ENCODE measurements at regions not wholly inside any gene's neighbourhood (a gene's known extent, or its start where the extent isn't known, plus 50 kb on each side); places are given as distances from the start of the nearest gene placed in this dataset.

DNA sequence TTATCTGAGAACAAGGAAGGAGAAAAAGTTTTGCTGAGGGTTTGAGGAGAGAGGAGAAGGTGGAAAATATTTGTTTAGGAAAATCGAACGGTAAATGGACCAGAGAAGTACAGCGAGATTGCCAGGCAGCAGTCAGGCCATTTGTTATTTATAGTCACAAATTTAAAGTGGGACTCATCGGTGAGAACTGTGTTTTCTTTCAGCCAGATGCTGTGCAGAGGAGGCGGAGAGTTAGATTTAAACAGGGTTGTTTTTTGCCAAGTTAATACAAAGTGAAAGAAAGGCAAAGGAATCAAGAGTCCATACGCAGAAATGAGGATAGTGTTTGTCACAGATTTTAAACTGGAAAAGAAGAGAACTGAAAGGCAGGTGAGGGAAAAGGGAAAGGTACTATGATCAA is 200.6 kb upstream of the CNOT2 start:
- WGBS, 5 donors: 71 to 88% (median 82%) methylated on average over 6 of the region's 6 CpGs
- no peaks in the 10 kb centered on the region for H3K36me3 ChIP-seq
- intact Hi-C loops (cut with DNase I; ENCODE audit: low total_unique reads): no loop called here
- TF ChIP-seq, protein P1, sequence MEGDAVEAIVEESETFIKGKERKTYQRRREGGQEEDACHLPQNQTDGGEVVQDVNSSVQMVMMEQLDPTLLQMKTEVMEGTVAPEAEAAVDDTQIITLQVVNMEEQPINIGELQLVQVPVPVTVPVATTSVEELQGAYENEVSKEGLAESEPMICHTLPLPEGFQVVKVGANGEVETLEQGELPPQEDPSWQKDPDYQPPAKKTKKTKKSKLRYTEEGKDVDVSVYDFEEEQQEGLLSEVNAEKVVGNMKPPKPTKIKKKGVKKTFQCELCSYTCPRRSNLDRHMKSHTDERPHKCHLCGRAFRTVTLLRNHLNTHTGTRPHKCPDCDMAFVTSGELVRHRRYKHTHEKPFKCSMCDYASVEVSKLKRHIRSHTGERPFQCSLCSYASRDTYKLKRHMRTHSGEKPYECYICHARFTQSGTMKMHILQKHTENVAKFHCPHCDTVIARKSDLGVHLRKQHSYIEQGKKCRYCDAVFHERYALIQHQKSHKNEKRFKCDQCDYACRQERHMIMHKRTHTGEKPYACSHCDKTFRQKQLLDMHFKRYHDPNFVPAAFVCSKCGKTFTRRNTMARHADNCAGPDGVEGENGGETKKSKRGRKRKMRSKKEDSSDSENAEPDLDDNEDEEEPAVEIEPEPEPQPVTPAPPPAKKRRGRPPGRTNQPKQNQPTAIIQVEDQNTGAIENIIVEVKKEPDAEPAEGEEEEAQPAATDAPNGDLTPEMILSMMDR (IDR thresholded peaks at IDR 0.05 in 8 of 11, conservative IDR thresholded peaks at IDR 0.05 in 3 of 11): no peak
- TF ChIP-seq POLR2AphosphoS5 (IDR thresholded peaks at IDR 0.05) (no peak), POLR2A (IDR thresholded peaks at IDR 0.05) (no peak)
- H3K4me3 ChIP-seq: no peak overlapping the region
- H3K27me3 ChIP-seq (replicated peaks in 1 of 7): no peaks in the 10 kb centered on the region
- DNase-seq: no peak
- H3K27ac ChIP-seq: no peak overlapping the region
- H3K4me1 ChIP-seq: no peaks in the 10 kb centered on the region
- H3K9me3 ChIP-seq: no peaks in the 10 kb centered on the region

- intact Hi-C loops (cut with DNase I; ENCODE audit: low total_unique reads): no loop called here
- WGBS, 5 donors: 68 to 83% (median 78%) methylated on average over 4 of the region's 4 CpGs
- H3K9me3 ChIP-seq: no peaks in the 10 kb centered on the region
- no peaks in the 10 kb centered on the region for H3K36me3 ChIP-seq
- H3K4me1 ChIP-seq: no peaks in the 10 kb centered on the region
- no peak for DNase-seq
- TF ChIP-seq, protein P1 (IDR thresholded peaks at IDR 0.05 in 8 of 11, conservative IDR thresholded peaks at IDR 0.05 in 3 of 11): no peak
- no peak for TF ChIP-seq POLR2AphosphoS5 (IDR thresholded peaks at IDR 0.05)
- no peak for TF ChIP-seq POLR2A (IDR thresholded peaks at IDR 0.05)
- no peak overlapping the region for H3K27ac ChIP-seq
- H3K27me3 ChIP-seq (replicated peaks in 1 of 7): no peaks in the 10 kb centered on the region
- H3K4me3 ChIP-seq: no peak overlapping the region
Measured at GRCh38 chr12:70043490-70044138, 199.6 kb upstream of the CNOT2 start.

GRCh38 chr12:70044167-70044566 is 199.1 kb upstream of the CNOT2 start:
- WGBS, 5 donors: 71 to 89% (median 81%) methylated on average over 2 of the region's 2 CpGs
- intact Hi-C loops (cut with DNase I; ENCODE audit: low total_unique reads): no loop called here
- no peak overlapping the region for H3K4me3 ChIP-seq

DNA sequence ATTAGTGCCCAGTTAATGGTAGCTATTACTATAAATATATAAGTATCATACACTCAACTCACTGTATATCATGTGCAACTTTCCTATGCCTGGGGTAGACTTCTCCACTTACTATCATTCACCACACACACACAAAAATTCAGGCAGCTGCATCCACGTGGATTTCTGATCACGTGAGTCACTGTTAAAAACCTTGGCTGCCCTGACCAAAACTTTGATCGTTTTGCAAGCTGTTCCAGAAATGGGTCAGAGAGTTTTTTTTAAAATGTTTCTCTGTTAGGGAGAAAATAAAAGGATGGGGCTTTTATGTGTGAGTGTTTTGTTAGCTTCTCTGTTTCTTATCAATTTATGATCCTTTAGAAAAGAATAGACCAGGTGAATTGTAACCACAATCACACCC is 198.2 kb upstream of the CNOT2 start:
- no peak overlapping the region for H3K27ac ChIP-seq
- H3K4me3 ChIP-seq: no peak overlapping the region
- TF ChIP-seq, protein P1 (IDR thresholded peaks at IDR 0.05 in 8 of 11, conservative IDR thresholded peaks at IDR 0.05 in 3 of 11): no peak
- TF ChIP-seq POLR2A (IDR thresholded peaks at IDR 0.05): no peak
- no peak for TF ChIP-seq POLR2AphosphoS5 (IDR thresholded peaks at IDR 0.05)
- peaks cover 0 to 6% (median 2%) of the 10 kb centered on the region in 6 donors for H3K4me1 ChIP-seq
- DNase-seq: no peak
- H3K36me3 ChIP-seq: no peaks in the 10 kb centered on the region
- H3K27me3 ChIP-seq (replicated peaks in 1 of 7): no peaks in the 10 kb centered on the region
- no peaks in the 10 kb centered on the region for H3K9me3 ChIP-seq
- intact Hi-C loops (cut with DNase I; ENCODE audit: low total_unique reads): no loop called here
- 63 to 82% (median 74%) methylated on average over 3 of the region's 3 CpGs for WGBS, 5 donors

More at GRCh38 chr12:70044167-70044566, 199.1 kb upstream of the CNOT2 start:
- Histone ChIP-seq H3K9me3 (no peaks in the 10 kb centered on the region), H3K27me3 (replicated peaks in 1 of 7) (no peaks in the 10 kb centered on the region), H3K27ac (no peak overlapping the region), H3K4me1 (no peaks in the 10 kb centered on the region), H3K36me3 (no peaks in the 10 kb centered on the region)
- DNase-seq: no peak
- TF ChIP-seq, protein P1 (IDR thresholded peaks at IDR 0.05 in 8 of 11, conservative IDR thresholded peaks at IDR 0.05 in 3 of 11): no peak
- no peak for TF ChIP-seq POLR2AphosphoS5 (IDR thresholded peaks at IDR 0.05)
- no peak for TF ChIP-seq POLR2A (IDR thresholded peaks at IDR 0.05)

Data from spleen (tissue), 11 donors.